SKM-1 (cell line): ENCODE measurements at regions not wholly inside any gene's neighbourhood (a gene's known extent, or its start where the extent isn't known, plus 50 kb on each side); places are given as distances from the start of the nearest gene placed in this dataset.
A peak's percentile ranks its signal among the peaks of the same experiment; 100 is the strongest.

ENCODE experiments used
- DNase-seq: peaks from one replicate; lab custom pipeline; 2025; ENCODE audit not compliant: unreplicated experiment; lab: John Stamatoyannopoulos, UW

DNA sequence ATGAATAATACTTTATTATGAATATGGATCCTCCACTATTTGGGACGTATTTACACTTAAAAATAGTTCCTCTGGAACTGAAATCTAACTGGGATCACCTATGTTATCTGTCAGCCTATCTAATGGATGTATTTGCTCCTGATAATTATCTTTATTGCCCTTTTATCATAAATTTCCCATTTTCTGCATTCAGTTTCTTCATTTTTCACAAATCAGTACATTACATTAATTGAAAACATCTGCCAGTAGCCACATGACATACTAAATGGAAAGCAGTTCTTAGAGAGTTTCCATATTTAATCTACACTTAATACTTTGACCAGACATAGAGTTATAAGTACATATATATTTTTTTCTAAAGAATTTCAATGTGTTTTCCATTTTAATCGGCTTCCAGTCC, 888.8 kb downstream of the SLITRK6 start:
- no peak for DNase-seq

- no peak for DNase-seq
Measured at GRCh38 chr13:84903391-84903790, 895.8 kb downstream of the SLITRK6 start.

DNA sequence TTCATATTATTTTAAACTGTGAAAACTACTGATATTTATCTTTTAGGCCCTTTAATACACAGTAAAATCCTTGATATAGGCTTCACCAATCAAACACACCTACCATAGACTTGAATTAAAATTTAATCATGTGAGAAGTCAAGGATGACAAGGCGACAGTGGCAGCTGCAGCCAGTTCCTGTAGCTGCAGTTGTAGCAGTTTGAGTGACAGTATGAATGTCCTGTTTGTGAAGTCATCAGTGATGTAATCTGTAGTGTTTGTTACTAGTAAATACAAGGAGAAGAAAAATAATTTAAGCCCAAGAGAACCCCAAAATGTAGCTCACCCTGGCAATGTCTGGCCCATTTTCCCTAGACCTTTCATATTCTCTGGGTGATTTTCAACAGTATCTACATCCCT, 897.0 kb downstream of the SLITRK6 start:
- DNase-seq, result no peak

GRCh38 chr13:84896128-84896527, 903.1 kb downstream of the SLITRK6 start:
- DNase-seq, result peak; percentile 10

DNA sequence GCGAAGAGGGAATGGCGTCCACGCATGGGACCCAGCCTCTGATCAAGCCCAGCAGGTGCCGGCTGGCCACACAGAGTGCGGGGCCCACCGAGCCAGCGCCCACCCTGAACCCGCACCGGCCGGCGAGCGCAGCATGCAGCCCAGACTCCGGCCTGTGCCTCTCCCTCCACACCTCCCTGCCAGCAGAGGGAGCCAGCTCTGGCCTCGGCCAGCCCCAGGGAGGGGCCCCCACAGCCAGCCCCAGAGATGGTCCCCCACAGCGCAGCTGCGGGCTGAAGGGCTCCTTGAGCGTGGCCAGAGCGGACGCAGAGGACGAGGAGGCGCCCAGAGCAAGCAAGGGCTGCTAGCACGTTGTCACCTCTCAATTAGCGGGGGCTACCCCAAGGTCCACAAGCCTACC, 904.5 kb downstream of the SLITRK6 start:
- no peak for DNase-seq

DNA sequence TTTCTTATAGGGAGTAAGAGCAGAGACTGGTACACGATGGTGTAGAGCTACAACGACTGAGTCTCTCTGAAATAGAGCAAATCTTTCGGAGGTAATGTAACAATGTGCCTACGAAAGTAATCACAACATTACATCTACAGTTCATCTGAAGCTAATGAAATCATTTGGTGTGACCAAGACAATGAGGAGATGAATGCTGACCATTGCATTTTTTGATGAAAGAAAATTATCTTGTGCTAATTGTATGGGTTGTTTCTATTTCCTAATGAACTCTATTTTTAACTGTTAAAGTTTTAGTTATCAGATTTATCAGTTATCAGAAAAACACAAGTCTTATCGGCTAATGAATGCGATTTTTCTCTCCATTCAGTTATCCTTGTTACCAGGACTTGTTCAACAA, 913.4 kb downstream of the SLITRK6 start:
- no peak for DNase-seq

DNA sequence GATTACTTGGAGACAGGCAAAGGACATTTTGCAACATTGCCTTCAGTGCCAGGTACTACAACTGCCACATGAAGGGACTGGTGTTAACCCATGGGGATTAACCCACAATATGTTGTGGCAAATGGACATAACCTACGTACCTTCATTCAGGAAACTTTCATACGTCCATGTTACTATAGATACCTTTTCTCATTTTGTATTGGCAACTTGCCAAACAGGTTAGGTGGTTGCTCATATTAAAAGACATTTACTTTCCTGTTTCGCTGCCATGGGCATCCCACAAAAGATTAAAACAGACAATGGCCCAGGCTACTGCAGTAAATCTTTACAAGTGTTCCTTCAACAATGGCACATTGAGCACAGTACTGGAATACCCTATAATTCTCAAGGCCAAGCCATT, 925.3 kb downstream of the SLITRK6 start:
- DNase-seq, result no peak

GRCh38 chr13:84870190-84870589, 929.0 kb downstream of the SLITRK6 start:
- no peak for DNase-seq

- DNase-seq, result no peak
Measured at GRCh38 chr13:84867246-84867645, 932.0 kb downstream of the SLITRK6 start.

DNA sequence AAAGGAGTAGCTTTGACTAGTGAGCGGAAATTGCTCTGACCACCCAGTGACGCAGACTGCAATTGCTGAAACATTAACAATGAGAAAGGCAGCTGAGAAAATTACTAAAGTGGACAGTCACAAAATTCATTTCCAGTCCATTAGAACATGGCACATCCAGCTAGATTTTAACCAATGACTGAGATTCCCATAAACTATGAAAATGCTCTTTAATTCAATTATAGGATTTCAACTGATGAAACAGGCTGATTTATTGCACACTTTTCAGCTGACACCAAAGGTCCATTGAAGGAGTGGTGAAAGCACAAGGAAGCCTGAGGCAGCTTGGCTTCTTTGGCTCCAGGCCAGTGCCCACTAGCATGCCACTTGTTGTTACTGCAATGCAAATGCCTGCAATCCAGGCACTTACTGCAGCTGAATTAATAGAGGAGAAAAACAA, 933.4 kb downstream of the SLITRK6 start:
- DNase-seq, result no peak

- no peak for DNase-seq
Measured at GRCh38 chr13:84864341-84864740, 934.9 kb downstream of the SLITRK6 start.

- DNase-seq, result no peak
Measured at GRCh38 chr13:84847107-84847506, 952.1 kb downstream of the SLITRK6 start.

DNA sequence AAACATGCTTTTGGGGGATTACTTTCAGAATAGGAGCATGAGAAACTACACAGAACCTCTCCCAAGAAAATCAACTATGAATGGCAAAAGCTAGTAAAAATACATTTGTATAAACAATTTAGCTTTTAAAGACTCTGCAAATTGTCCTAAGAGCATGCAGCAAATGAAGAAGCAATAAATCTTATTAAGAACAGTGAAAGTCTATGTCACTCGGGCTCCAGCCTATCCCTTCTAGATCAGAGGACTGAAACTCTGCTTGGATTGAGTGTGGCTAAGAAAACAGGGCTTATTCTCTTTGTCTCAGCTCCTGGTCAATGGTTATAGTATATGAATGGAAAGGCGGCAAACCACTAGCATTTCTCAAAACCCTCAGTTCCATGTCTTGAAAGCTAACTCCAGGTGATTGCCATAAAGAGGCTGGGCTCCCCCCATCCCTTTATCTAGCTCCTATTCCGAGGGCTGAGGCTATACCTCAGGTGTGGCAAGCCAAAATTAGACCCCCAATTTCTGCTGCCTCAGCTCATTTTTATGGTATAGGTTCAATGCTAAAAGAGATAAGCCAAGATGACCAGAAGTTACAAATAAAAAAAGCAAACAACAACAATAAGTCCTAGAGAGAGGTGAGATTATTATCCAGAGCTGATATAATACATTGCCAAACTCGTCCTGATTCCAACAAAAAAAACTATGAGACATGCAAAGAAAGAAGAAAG, 953.2 kb downstream of the SLITRK6 start:
- DNase-seq, result no peak

DNA sequence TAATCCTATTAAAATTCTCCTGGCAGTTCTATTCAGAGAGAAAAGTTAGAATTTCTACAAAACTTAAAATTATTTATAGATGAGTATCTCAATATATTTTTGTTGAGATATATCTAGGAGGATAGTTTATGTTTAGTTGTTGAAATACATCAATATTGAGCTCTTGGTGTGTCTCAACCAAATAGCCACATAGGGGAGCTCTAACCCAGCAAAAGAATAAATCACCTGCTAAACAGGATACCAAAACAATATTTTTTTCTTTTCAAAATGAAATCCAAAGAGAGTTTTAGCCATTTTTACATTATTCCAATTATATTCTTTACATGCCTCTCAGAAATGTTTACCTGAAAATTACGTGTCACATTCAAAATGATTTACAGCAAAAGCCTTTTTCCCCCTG, 954.7 kb downstream of the SLITRK6 start:
- peak; percentile 8 for DNase-seq

- DNase-seq, result no peak
Measured at GRCh38 chr13:84843368-84843767, 955.9 kb downstream of the SLITRK6 start.

DNA sequence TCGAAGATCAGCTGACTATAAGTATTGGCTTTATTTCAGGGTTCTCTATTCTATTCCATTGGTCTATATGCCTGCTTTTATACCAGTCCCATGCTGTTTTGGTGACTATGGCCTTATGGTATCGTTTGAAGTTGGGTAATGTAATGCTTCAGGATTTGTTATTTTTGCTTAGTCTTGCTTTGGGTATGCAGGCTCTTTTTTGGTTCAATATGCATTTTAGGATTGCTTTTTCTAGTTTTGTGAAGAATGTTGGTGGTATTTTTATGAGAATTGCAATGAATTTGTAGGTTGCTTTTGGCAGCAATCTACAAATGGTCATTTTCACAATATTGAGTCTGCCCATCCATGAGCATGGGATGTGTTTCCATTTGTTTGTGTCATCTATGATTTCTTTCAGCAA, 951.9 kb upstream of the SLITRK1 start:
- DNase-seq, result no peak

DNA sequence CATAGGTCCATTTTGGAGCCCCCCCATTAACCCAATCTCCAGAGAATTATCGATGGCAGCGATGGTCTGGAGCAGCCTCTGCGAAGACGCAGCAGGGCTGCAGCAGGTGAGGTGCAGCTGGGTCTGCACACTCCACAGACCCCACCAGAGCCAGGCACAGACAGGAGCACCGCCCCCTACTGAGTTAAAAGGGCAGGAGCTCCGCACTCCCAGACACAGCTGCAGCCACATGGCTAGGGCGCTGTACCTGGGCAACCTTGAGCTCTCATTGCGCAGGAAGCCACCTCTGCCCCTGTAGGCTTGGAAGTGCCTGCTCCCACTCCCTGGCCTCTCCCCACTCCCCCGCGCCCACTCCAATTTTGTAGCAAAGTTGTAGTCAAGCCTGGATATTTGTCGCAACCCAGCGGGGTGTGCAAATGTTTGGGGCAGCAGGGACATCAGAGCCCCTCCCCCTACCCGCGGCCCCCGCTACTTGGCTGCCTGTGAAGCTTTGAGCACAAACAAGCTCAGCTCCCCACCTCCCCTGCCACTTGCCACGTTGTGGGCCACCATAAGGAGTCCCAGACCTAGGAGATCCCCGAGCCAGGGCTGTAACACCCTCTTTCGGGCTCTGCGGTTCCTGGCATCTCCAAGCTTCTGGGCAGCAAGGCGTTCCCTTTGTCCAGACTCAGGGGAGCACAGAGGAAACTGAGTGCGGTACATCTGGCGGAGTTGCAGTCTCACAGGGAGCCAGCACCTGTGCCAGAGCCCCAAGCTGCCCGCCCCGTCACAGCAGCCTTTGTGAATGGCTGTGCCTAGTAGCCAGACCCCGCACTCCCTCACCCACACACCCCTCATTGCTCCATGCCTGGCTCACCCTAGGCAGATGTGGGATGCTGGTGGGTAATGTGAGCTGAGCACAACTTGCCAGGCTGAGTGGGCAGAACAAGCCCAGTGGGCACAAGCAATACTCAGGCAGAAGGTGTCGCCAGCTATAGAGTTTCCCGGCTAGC, 949.7 kb upstream of the SLITRK1 start:
- no peak for DNase-seq

DNA sequence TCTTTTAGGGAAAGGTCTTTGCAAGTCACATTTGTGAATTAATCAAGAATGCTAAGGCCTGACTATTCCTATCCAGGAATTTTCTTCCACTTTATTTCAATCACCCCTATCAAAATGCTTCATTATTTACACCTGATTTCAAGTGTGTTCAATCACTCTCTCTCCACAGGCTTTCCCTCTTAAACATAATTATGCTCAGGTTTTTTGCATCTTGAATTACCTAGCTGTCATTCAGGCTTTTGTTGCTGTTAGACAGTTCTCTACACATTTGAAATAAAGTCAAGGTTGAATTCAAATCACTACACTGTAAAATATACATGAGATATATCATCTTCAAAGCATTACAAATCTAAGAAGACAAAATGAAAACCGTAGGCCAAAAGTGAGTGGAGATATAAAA, 941.3 kb upstream of the SLITRK1 start:
- no peak for DNase-seq

DNA sequence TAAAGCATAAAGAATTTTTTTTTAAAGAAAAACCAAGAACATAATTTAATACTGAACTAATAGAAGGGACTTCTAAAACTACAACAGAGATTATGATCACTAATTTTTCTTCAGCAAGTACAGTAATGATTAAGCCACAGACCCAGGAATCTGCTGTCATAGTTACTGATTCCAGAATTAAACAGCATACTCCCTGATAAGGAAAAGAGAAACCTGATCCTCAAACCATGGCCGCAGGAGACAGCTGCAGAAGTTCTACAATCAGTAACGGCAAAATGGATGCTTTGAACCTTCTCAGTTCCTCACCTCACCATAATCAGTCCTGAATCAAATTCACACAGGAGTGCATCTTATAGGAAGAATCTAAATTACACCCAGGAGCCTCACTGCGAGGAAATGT, 939.0 kb upstream of the SLITRK1 start:
- DNase-seq, result no peak

DNA sequence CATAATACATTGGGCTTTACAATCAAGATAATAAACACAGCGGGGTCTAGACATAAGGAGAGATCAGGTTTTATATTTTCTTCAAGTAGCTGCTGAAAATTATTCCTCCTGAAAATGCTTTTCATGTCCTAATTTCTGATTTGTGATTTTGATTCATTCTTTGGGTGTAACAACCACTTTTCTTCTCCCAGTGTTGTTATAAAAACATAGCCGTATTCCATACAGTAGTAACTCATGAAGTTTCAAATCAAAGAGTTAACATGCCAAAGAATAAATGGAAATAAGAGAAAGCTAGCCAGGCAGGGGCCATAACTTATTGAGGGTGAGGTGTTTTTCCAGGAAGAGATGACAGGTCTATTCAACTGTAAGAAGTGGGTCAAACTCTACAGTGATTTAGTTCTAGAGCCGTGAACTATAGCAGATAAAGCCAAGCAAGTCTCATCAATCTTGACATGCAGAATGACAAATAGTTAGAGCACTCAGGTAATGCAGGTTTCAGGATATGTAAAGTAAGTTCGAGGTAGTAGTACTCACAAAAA, 934.4 kb upstream of the SLITRK1 start:
- no peak for DNase-seq

- DNase-seq, result no peak
Measured at GRCh38 chr13:84812789-84813188, 930.5 kb upstream of the SLITRK1 start.

DNA sequence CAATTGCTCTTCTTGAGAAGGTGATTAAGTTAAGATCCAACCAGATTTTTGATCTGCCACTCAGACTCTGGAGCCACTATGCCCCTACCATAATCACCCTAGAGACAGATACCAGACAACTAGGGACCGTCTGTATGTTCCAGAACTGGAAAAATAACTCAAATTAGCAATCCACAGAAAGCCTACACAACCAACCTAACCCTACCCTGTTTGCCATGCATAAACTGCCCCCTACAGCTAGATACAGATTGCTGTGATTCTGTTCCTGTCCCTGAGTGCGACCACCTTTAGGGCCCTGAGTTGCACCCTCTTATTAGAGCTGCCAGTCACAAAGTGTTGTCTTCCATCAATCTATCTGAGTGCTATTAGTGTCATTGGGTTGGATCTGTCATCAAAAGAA, 929.8 kb upstream of the SLITRK1 start:
- DNase-seq, result no peak
